ENCODE measurements at regions not wholly inside any gene's neighbourhood (a gene's known extent, or its start where the extent isn't known, plus 50 kb on each side); places are given as distances from the start of the nearest gene placed in this dataset.

DNA sequence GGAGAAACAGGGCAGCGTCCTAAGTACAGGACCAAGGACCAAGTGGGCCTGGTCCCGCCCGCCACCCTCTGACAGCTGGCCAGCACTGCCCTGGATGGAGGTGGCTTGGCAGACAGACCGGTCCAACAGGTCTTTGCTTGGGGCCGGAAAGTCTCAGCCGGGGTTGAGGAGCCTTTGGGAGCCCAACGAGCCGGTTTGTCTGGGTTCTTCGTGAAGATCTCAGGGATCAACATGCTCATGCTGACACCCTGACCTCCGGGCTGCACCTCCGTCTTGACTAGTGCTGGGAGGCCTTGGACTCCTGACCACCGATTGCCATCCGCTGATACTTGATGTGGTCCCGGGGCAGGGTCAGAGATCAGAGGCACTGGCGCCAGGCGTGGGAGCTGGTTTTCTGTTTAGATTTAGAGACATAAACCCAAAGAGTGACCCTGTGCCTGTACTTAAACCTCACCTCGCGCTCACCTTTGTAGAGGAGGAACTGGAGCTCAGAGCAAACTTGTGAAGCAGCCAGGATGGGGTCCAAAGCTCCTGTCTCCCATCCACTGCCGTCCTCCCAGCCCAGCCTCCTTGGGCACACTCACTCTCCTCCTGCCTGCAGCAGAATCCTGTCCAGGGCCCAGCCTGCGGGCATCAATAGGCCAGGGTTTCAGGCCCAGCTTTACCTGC lies 92.1 kb upstream of the GSE1 start (continued):
- TF ChIP-seq PAWR (CRISPR knock-in tag; IDR thresholded peaks at IDR 0.05; ENCODE audit: borderline replicate concordance) (no peak), ARNTL (CRISPR knock-in tag; IDR thresholded peaks at IDR 0.05) (peak; percentile 80), FOSL1 (CRISPR knock-in tag; IDR thresholded peaks at IDR 0.05; ENCODE audit: borderline replicate concordance) (no peak), WIZ (CRISPR knock-in tag; IDR thresholded peaks at IDR 0.05) (no peak), AGO1 (IDR thresholded peaks at IDR 0.05; ENCODE audit: low read depth, low read length, poor library complexity, severe bottlenecking) (no peak), NFKB2 (CRISPR knock-in tag; IDR thresholded peaks at IDR 0.05; ENCODE audit: borderline replicate concordance) (no peak; the same call in 1 of the 2 replicates), ZNF879 (CRISPR knock-in tag; IDR thresholded peaks at IDR 0.05) (no peak), POLR2G (IDR thresholded peaks at IDR 0.05; ENCODE audit: low read depth, low read length) (no peak), NCOA2 (CRISPR knock-in tag; IDR thresholded peaks at IDR 0.05) (peak; percentile 83), LCORL (IDR thresholded peaks at IDR 0.05) (no peak), LCORL (CRISPR knock-in tag; IDR thresholded peaks at IDR 0.05) (peak; percentile 97), MTF1 (CRISPR knock-in tag; IDR thresholded peaks at IDR 0.05) (no peak), SNAI1 (CRISPR knock-in tag; IDR thresholded peaks at IDR 0.05; ENCODE audit: borderline replicate concordance) (0 out of 2 replicates have a peak, but pooled peaks have one; percentile 56), KLF9 (CRISPR knock-in tag; IDR thresholded peaks at IDR 0.05; ENCODE audit: low read depth) (no peak), ZFP90 (CRISPR knock-in tag; IDR thresholded peaks at IDR 0.05; ENCODE audit: borderline replicate concordance) (no peak; the same call in 1 of the 2 replicates), ZNF224 (CRISPR knock-in tag; IDR thresholded peaks at IDR 0.05) (no peak), RBM39 (IDR thresholded peaks at IDR 0.05; ENCODE audit: low read depth, low read length, poor library complexity, severe bottlenecking) (no peak), HNF4G (IDR thresholded peaks at IDR 0.05; ENCODE audit: borderline replicate concordance, low read depth, low read length) (peak; percentile 82), HNF4G (CRISPR knock-in tag; IDR thresholded peaks at IDR 0.05; ENCODE audit: borderline replicate concordance, low read depth) (peak; percentile 81; the same call in 1 of the 2 replicates), ZNF567 (CRISPR knock-in tag; IDR thresholded peaks at IDR 0.05; ENCODE audit: borderline replicate concordance) (no peak), RFXAP (CRISPR knock-in tag; IDR thresholded peaks at IDR 0.05; ENCODE audit: borderline replicate concordance) (peak; percentile 33; the same call in 1 of the 2 replicates), MAZ (IDR thresholded peaks at IDR 0.05; ENCODE audit: borderline replicate concordance, low read depth, low read length) (no peak), MAZ (CRISPR knock-in tag; IDR thresholded peaks at IDR 0.05; ENCODE audit: low read depth) (peak; percentile 71; the same call in 1 of the 2 replicates), ZNF3 (CRISPR knock-in tag; IDR thresholded peaks at IDR 0.05) (no peak), ZNF230 (CRISPR knock-in tag; IDR thresholded peaks at IDR 0.05) (no peak)
- TF ChIP-seq, protein P1, sequence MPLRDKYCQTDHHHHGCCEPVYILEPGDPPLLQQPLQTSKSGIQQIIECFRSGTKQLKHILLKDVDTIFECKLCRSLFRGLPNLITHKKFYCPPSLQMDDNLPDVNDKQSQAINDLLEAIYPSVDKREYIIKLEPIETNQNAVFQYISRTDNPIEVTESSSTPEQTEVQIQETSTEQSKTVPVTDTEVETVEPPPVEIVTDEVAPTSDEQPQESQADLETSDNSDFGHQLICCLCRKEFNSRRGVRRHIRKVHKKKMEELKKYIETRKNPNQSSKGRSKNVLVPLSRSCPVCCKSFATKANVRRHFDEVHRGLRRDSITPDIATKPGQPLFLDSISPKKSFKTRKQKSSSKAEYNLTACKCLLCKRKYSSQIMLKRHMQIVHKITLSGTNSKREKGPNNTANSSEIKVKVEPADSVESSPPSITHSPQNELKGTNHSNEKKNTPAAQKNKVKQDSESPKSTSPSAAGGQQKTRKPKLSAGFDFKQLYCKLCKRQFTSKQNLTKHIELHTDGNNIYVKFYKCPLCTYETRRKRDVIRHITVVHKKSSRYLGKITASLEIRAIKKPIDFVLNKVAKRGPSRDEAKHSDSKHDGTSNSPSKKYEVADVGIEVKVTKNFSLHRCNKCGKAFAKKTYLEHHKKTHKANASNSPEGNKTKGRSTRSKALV (CRISPR knock-in tag; IDR thresholded peaks at IDR 0.05): 0 out of 2 replicates have a peak, but pooled peaks have one; percentile 12
- TF ChIP-seq, protein P2, sequence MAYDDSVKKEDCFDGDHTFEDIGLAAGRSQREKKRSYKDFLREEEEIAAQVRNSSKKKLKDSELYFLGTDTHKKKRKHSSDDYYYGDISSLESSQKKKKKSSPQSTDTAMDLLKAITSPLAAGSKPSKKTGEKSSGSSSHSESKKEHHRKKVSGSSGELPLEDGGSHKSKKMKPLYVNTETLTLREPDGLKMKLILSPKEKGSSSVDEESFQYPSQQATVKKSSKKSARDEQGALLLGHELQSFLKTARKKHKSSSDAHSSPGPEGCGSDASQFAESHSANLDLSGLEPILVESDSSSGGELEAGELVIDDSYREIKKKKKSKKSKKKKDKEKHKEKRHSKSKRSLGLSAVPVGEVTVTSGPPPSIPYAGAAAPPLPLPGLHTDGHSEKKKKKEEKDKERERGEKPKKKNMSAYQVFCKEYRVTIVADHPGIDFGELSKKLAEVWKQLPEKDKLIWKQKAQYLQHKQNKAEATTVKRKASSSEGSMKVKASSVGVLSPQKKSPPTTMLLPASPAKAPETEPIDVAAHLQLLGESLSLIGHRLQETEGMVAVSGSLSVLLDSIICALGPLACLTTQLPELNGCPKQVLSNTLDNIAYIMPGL (CRISPR knock-in tag; IDR thresholded peaks at IDR 0.05; ENCODE audit: borderline replicate concordance in 1 of 2, low read depth in 1 of 2): no peak; a peak in 1 of 4 replicates
- TF ChIP-seq, protein P3, sequence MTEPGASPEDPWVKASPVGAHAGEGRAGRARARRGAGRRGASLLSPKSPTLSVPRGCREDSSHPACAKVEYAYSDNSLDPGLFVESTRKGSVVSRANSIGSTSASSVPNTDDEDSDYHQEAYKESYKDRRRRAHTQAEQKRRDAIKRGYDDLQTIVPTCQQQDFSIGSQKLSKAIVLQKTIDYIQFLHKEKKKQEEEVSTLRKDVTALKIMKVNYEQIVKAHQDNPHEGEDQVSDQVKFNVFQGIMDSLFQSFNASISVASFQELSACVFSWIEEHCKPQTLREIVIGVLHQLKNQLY (CRISPR knock-in tag; IDR thresholded peaks at IDR 0.05): peak; percentile 63
